ENCODE measurements at regions not wholly inside any gene's neighbourhood (a gene's known extent, or its start where the extent isn't known, plus 50 kb on each side); places are given as distances from the start of the nearest gene placed in this dataset.

- no peak for DNase-seq
Measured at GRCh38 chr2:5528706-5529105, 163.5 kb upstream of the SOX11 start.

- DNase-seq = no peak
Measured at GRCh38 chr2:5530011-5530696, 162.0 kb upstream of the SOX11 start.

- DNase-seq = no peak
Measured at GRCh38 chr2:5535301-5535700, 156.9 kb upstream of the SOX11 start.

- DNase-seq = no peak
Measured at GRCh38 chr2:5537180-5537688, 154.9 kb upstream of the SOX11 start.

GRCh38 chr2:5538313-5538712 is 153.9 kb upstream of the SOX11 start:
- no peak for DNase-seq

- DNase-seq = no peak
Measured at GRCh38 chr2:5538772-5539171, 153.4 kb upstream of the SOX11 start.

GRCh38 chr2:5539282-5540165 is 152.7 kb upstream of the SOX11 start:
- DNase-seq = no peak

- DNase-seq = no peak
Measured at GRCh38 chr2:5540856-5541255, 151.3 kb upstream of the SOX11 start.

GRCh38 chr2:5544205-5544786 is 147.9 kb upstream of the SOX11 start:
- no peak for DNase-seq

GRCh38 chr2:5546181-5546580 is 146.0 kb upstream of the SOX11 start:
- no peak for DNase-seq

GRCh38 chr2:5548991-5549715 is 143.0 kb upstream of the SOX11 start:
- DNase-seq = no peak

- DNase-seq = no peak
Measured at GRCh38 chr2:5549771-5550170, 142.4 kb upstream of the SOX11 start.

GRCh38 chr2:5555636-5556035 is 136.5 kb upstream of the SOX11 start:
- no peak for DNase-seq

- DNase-seq = no peak
Measured at GRCh38 chr2:5561006-5561405, 131.2 kb upstream of the SOX11 start.

- no peak for DNase-seq
Measured at GRCh38 chr2:5562426-5562825, 129.8 kb upstream of the SOX11 start.

GRCh38 chr2:5562865-5563264 is 129.3 kb upstream of the SOX11 start:
- no peak for DNase-seq

- DNase-seq = no peak
Measured at GRCh38 chr2:5563411-5563810, 128.8 kb upstream of the SOX11 start.

- DNase-seq = no peak
Measured at GRCh38 chr2:5569256-5569655, 122.9 kb upstream of the SOX11 start.

GRCh38 chr2:5576015-5576414 is 116.2 kb upstream of the SOX11 start:
- no peak for DNase-seq

- no peak for DNase-seq
Measured at GRCh38 chr2:5587766-5588165, 104.4 kb upstream of the SOX11 start.

- no peak for DNase-seq
Measured at GRCh38 chr2:5588601-5589000, 103.6 kb upstream of the SOX11 start.

- no peak for DNase-seq
Measured at GRCh38 chr2:5589183-5589582, 103.0 kb upstream of the SOX11 start.

- DNase-seq = no peak
Measured at GRCh38 chr2:5590886-5591285, 101.3 kb upstream of the SOX11 start.
